ENCODE measurements at regions not wholly inside any gene's neighbourhood (a gene's known extent, or its start where the extent isn't known, plus 50 kb on each side); places are given as distances from the start of the nearest gene placed in this dataset.

GRCh38 chr12:115569345-115570068 is 708.0 kb downstream of the MED13L start:
- 74% methylated on average over 9 of the region's 9 CpGs; no CpG with 5 or more reads in 1 of the 2 experiments for WGBS, 2 experiments (ENCODE audit: extremely low coverage in 1 of 2, insufficient coverage in 1 of 2, insufficient read length in 1 of 2, insufficient replicate concordance in 2 of 2, low coverage in 1 of 2, low lambda C conversion rate in 2 of 2, missing lambda C conversion rate in 1 of 2)
- Histone ChIP-seq H4K20me1 (replicated peaks in 1 of 2; ENCODE audit: control insufficient read depth in 1 of 2, insufficient read depth in 2 of 2, low read length in 2 of 2) (no peaks in the 10 kb centered on the region), H3K27ac (ENCODE audit: low read depth, low read length) (no peak overlapping the region), H4K8ac (ENCODE audit: extremely low read depth, insufficient read depth, low read length) (no peak overlapping the region), H3K4me1 (replicated peaks in 1 of 4; ENCODE audit: control insufficient read depth in 3 of 4, insufficient read depth in 4 of 4, low read length in 3 of 4) (no peaks in the 10 kb centered on the region; a peak in 1 of 7 replicates), H3K79me2 (ENCODE audit: control insufficient read depth in 1 of 2, insufficient read depth in 2 of 2, low read length in 2 of 2) (no peaks in the 10 kb centered on the region), H2BK12ac (ENCODE audit: low read depth, low read length) (no peak overlapping the region), H3K4ac (replicated peaks; ENCODE audit: insufficient read length, low read depth, low read length) (no peak overlapping the region), H2AFZ (ENCODE audit: low read length) (no peak overlapping the region), H2BK120ac (replicated peaks; ENCODE audit: low read depth, low read length) (no peak overlapping the region), H3K79me1 (ENCODE audit: low read depth, low read length) (no peaks in the 10 kb centered on the region), H3K36me3 (ENCODE audit: control insufficient read depth in 2 of 4, insufficient read depth in 4 of 4, low read length in 3 of 4) (no peaks in the 10 kb centered on the region), H3K4me3 (ENCODE audit: extremely low read depth in 1 of 4, insufficient read depth in 2 of 4, low read depth in 3 of 4, low read length in 4 of 4) (no peak overlapping the region), H4K5ac (ENCODE audit: insufficient read length, low read depth, low read length) (no peak overlapping the region), H3K4me2 (ENCODE audit: insufficient read depth in 1 of 2, low read depth in 2 of 2, low read length in 2 of 2) (no peak overlapping the region), H4K91ac (replicated peaks; ENCODE audit: insufficient read length, low read length) (no peak overlapping the region), H3K27me3 (replicated peaks in 1 of 4; ENCODE audit: control insufficient read depth in 3 of 4, extremely low read depth in 1 of 4, insufficient read depth in 3 of 4, low read length in 3 of 4) (no peaks in the 10 kb centered on the region), H3K56ac (replicated peaks; ENCODE audit: insufficient read length, low read depth, low read length) (no peak overlapping the region), H2BK15ac (ENCODE audit: low read length) (no peak overlapping the region), H3K23ac (ENCODE audit: insufficient read length) (no peak overlapping the region), H2BK20ac (ENCODE audit: low read length) (no peak overlapping the region), H3K18ac (ENCODE audit: extremely low read depth, low read length) (no peak overlapping the region), H3K14ac (ENCODE audit: insufficient read length) (no peak overlapping the region), H3K23me2 (ENCODE audit: low read depth, low read length) (no peaks in the 10 kb centered on the region), H2AK5ac (ENCODE audit: low read depth, low read length) (no peak overlapping the region), H3K9ac (replicated peaks in 1 of 4; ENCODE audit: extremely low read depth in 1 of 4, low read depth in 3 of 4, low read length in 3 of 4) (no peak overlapping the region), H2BK5ac (ENCODE audit: low read depth, low read length) (no peak overlapping the region), H3K9me3 (ENCODE audit: insufficient read depth in 2 of 2, low read depth in 1 of 2, low read length in 1 of 2) (no peaks in the 10 kb centered on the region)
- POLR2A ChIA-PET (ENCODE audit: partially characterized antibody), result interaction anchor here (0.8 kb wide), 1 partner anchor 233 kb away, joined by 3 read pairs; no protein-coding TSS in a partner anchor
- TF ChIP-seq RAD21 (IDR thresholded peaks at IDR 0.05 in 1 of 2, conservative IDR thresholded peaks at IDR 0.05 in 1 of 2; ENCODE audit: low read depth in 2 of 2, low read length in 2 of 2) (peak; percentile 33 to 49; a peak in 3 of 4 replicates), CTCF (IDR thresholded peaks at IDR 0.05; ENCODE audit: control extremely low read depth in 1 of 3, insufficient read depth in 1 of 3, low read depth in 1 of 3, low read length in 3 of 3) (peak; percentile 27 to 39 (median 38); a peak in 3 of 4 replicates), SUZ12 (IDR thresholded peaks at IDR 0.05; ENCODE audit: low read length) (no peak), YY1 (IDR thresholded peaks at IDR 0.05; ENCODE audit: low read depth, low read length) (no peak)
- DNase-seq (ENCODE audit: low read depth in 1 of 2, low spot score in 2 of 2) (no peak), FAIRE-seq (no peak)
- CTCF ChIA-PET (ENCODE audit: partially characterized antibody), result interaction anchor here (0.6 to 1.7 kb wide), 4 partner anchors 19 to 134 kb away, joined by 3 to 5 read pairs (median 3); no protein-coding TSS in a partner anchor

Measured in H1 (cell line).